ENCODE measurements at regions not wholly inside any gene's neighbourhood (a gene's known extent, or its start where the extent isn't known, plus 50 kb on each side); places are given as distances from the start of the nearest gene placed in this dataset.

DNA sequence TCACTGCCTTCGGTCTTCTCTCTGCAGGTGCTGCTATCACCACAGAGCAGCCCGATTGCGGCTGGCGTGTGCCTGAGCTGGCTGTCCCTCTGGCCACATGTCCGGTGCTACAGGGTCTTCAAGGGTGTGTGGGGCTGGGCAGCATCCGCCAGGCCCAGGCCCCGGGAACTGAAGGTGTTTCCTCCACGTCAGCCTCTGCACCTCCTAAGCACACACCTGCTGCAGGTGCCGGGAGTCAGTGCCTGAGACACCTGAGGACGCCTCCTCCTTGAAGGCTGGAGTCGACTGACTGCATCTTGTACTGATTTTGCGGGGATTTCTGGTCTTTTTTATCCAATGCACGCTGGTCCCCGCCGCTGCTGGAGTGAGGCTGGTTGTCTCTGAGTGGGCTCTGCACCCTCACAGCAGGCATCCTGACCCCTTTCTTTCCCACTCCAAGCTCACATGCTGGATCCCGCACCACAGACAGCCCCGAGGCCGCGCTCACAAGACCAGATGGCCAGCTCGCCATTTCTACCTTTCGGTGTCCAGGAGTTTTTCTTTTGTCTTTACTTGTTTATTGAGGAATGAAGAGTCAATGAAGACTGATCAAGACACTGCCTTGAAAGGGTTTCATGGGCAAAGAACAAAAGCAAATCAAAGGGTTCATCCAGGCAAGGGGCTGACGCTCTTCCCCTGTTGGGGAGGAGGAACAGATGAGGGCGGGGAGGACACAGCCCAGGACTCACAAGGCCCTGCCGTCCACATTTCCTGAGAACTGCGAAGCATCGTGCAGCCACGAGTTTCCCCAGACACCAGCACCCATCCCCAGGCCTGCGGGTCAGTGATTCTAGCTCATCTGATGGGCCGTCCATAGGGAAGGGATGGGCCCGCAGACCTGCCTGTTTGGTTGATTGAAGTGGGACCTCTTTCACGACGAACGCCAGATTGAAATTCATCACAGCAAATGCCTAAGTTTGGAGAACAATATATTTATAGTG lies 203.8 kb upstream of the SOX1 start:
- DNase-seq (ENCODE audit: low read depth, low spot score) = no peak
- H3K27me3 ChIP-seq (ENCODE audit: control insufficient read depth, insufficient read depth, low read length) = peaks cover 2% of the 10 kb centered on the region; the same call in 1 of the 2 replicates
- H3K4me1 ChIP-seq (ENCODE audit: control insufficient read depth, insufficient read depth, low read length) = no peaks in the 10 kb centered on the region
- intact Hi-C loops (cut with micrococcal nuclease; ENCODE audit: unreplicated experiment) (no loop called here), in situ Hi-C loops (cut with HindIII; ENCODE audit: low pct_unique_long_range_greater_than_20kb, low sequenced_read_pairs) (no loop called here)
- H3K27ac ChIP-seq (ENCODE audit: low read length) = no peak overlapping the region
- BruUV-seq (replicated peaks) = no TSS peak
- ATAC-seq = no peak
- H3K9me3 ChIP-seq (ENCODE audit: control insufficient read depth, insufficient read depth, low read depth, low read length) = no peaks in the 10 kb centered on the region
- ChIA-PET CTCF (no interaction called here), POLR2A (no interaction called here)
- no peaks in the 10 kb centered on the region for H3K36me3 ChIP-seq (ENCODE audit: control insufficient read depth, insufficient read depth, low read length)
- TF ChIP-seq CTCF (IDR thresholded peaks at IDR 0.05) = no peak
- no peak for TF ChIP-seq SIN3A (IDR thresholded peaks at IDR 0.05; ENCODE audit: borderline replicate concordance, insufficient read depth, low read depth, low read length)
- no peak for TF ChIP-seq TCF7L2 (IDR thresholded peaks at IDR 0.05; ENCODE audit: low read depth, low read length)
- no peak for TF ChIP-seq REST (IDR thresholded peaks at IDR 0.05; ENCODE audit: insufficient read depth in 1 of 2, low read depth in 2 of 2, low read length in 1 of 2)
- TF ChIP-seq POLR2AphosphoS5 (IDR thresholded peaks at IDR 0.05; ENCODE audit: low read depth, low read length) = no peak
- no peak overlapping the region for H3K4me3 ChIP-seq (ENCODE audit: low read depth in 2 of 2, low read length in 2 of 2)

DNA sequence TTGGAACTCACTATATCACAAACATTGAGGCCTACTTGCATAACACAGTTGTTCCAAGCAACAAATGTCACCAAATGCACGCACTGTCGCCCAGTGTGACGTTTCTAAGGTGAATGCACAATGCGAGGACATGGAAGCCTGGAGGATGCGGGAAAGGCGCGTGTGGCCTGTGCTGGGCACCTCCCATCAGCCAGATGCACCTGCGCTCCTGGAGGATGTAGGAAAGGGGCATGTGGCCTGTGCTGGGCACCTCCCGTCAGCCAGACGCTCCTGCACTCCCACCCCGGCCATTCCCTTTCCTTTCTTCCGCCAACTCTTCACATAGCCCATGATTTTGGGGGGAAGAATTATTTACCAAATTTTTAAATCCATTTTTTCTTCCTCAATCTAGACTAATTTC lies 202.4 kb upstream of the SOX1 start:
- Histone ChIP-seq H3K27me3 (ENCODE audit: control insufficient read depth, insufficient read depth, low read length) (peaks cover 2% of the 10 kb centered on the region; the same call in 1 of the 2 replicates), H3K27ac (ENCODE audit: low read length) (no peak overlapping the region), H3K4me3 (ENCODE audit: low read depth in 2 of 2, low read length in 2 of 2) (no peak overlapping the region), H3K36me3 (ENCODE audit: control insufficient read depth, insufficient read depth, low read length) (no peaks in the 10 kb centered on the region), H3K9me3 (ENCODE audit: control insufficient read depth, insufficient read depth, low read depth, low read length) (no peaks in the 10 kb centered on the region), H3K4me1 (ENCODE audit: control insufficient read depth, insufficient read depth, low read length) (no peaks in the 10 kb centered on the region)
- DNase-seq (ENCODE audit: low read depth, low spot score) (no peak), ATAC-seq (no peak)
- POLR2A ChIA-PET = no interaction called here
- in situ Hi-C loops (cut with HindIII; ENCODE audit: low pct_unique_long_range_greater_than_20kb, low sequenced_read_pairs) (no loop called here), intact Hi-C loops (cut with micrococcal nuclease; ENCODE audit: unreplicated experiment) (no loop called here)
- no peak for TF ChIP-seq TCF7L2 (IDR thresholded peaks at IDR 0.05; ENCODE audit: low read depth, low read length)
- no peak for TF ChIP-seq POLR2AphosphoS5 (IDR thresholded peaks at IDR 0.05; ENCODE audit: low read depth, low read length)
- no peak for TF ChIP-seq REST (IDR thresholded peaks at IDR 0.05; ENCODE audit: insufficient read depth in 1 of 2, low read depth in 2 of 2, low read length in 1 of 2)
- no peak for TF ChIP-seq SIN3A (IDR thresholded peaks at IDR 0.05; ENCODE audit: borderline replicate concordance, insufficient read depth, low read depth, low read length)
- no peak for TF ChIP-seq CTCF (IDR thresholded peaks at IDR 0.05)
- CTCF ChIA-PET = no interaction called here
- BruUV-seq (replicated peaks) = no TSS peak
